ENCODE measurements at regions not wholly inside any gene's neighbourhood (a gene's known extent, or its start where the extent isn't known, plus 50 kb on each side); places are given as distances from the start of the nearest gene placed in this dataset.
"Not testable (repeated sequence)": the region's sequence is repeated elsewhere in the genome, so short reads cannot be mapped to it uniquely, and the experiment has no call there.

GRCh38 chr13:83485101-83485500 lies 397.2 kb downstream of the SLITRK1 start:
- no peak for DNase-seq (ENCODE audit: low spot score)

- DNase-seq (ENCODE audit: low spot score): no peak
Measured at GRCh38 chr13:83471011-83471410, 411.3 kb downstream of the SLITRK1 start.

DNA sequence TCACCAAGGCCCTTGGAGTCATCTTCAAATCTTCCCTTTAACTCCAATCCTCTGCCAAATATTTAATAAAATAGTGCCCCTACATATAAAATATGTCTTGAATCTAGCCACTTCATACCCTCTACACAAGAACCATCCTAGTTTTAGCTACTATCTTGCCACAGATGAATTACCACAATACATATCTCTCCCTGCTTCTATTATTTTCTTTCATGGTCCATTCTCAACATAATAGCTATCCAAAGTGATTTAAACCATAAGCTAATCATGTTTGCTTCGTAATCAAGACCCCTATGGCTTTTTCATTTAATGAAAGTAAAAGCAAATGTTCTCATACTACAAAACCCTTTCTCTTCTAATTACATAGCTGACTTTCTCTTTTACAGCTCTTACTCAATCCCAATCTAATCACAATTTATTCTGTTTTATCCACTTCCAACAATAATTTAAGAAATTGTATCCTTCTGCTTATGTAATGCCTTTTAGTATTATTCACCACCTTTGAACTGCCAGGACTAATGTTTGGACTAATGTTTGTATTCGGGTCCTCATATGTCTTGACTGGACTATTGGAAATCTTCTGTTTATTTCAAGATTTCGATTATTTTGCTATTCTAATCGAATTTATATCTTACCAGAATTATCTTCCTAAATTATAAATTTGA lies 412.0 kb downstream of the SLITRK1 start:
- DNase-seq (ENCODE audit: low spot score): no peak

DNA sequence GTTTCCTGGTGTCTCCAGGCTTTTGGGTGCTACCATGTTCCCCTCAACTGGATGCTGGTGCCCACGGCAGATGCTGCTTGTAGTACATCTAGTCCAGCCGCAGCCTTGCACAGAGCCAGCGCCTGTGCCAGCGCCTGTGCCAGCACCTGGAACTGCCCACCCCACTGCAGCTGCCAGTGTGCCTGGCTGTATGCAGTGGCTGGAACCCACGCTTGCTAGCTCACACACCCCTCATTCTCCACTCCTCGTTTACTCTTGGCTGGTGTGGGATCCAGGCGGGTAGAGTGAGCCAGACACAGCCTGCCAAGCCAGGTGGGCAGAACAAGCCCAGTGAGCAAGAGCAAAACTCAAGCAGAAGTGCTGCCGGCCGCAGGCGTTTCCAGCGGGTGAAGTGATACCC lies 428.6 kb downstream of the SLITRK1 start:
- no peak for DNase-seq (ENCODE audit: low spot score)

GRCh38 chr13:83453300-83453699 lies 429.0 kb downstream of the SLITRK1 start:
- no peak for DNase-seq (ENCODE audit: low spot score)

- DNase-seq (ENCODE audit: low spot score): no peak
Measured at GRCh38 chr13:83452292-83452950, 429.9 kb downstream of the SLITRK1 start.

GRCh38 chr13:83450591-83450990 lies 431.7 kb downstream of the SLITRK1 start:
- no peak for DNase-seq (ENCODE audit: low spot score)

- DNase-seq (ENCODE audit: low spot score): no peak
Measured at GRCh38 chr13:83449668-83450395, 432.4 kb downstream of the SLITRK1 start.

DNA sequence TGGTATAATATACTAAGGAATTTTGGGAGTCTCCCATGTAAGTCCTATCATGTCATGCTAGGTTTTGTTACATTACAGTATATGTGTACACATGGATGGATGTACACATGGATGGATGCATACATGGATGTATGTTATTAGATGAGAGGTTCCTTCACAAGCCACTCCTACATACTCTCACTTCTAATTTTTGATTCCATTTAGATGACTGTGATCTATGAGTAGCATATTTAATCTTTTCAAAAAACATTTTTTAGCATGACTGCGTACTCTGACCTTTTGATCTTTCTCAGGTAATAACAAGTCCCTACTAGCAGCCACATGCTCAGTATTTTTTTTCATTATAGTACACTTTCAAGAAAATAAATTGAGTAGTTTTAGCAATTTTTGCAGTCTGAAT lies 441.8 kb downstream of the SLITRK1 start:
- no peak for DNase-seq (ENCODE audit: low spot score)

DNA sequence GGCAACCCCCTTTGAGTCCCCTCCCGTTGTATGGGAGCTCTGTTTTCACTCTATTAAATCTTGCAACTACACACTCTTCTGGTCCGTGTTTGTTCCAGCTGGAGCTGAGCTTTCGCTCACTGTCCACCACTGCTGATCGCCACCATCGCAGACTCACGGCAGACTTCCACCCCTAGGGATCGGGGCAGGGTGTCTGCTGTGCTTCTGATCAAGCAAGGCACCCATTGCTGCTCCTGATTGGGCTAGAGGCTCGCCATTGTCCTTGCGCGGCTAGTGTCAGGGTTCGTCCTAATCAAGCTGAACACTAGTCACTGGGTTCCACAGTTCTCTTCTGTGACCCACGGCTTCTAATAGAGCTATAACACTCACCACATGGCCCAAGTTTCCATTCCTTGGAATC lies 442.8 kb downstream of the SLITRK1 start:
- DNase-seq (ENCODE audit: low spot score): not testable (repeated sequence)

DNA sequence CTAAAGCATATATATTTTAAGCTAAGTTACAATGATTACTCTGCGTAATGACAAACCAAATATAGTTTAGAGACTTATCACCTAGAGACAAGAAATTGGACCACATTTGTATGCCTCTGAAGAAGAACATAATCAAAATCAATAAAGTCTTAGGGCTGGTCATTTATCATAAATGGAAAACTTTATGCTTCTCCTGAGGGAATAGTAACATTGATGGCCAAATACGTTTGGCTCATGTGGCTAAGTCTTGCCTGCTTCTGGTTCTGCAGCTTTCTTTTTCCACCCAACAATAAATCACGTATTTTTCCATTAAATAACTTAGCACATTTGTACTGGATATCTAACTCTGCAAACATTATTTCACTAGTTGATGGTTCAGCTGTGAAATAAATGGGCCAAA lies 458.4 kb downstream of the SLITRK1 start:
- DNase-seq (ENCODE audit: low spot score): no peak

DNA sequence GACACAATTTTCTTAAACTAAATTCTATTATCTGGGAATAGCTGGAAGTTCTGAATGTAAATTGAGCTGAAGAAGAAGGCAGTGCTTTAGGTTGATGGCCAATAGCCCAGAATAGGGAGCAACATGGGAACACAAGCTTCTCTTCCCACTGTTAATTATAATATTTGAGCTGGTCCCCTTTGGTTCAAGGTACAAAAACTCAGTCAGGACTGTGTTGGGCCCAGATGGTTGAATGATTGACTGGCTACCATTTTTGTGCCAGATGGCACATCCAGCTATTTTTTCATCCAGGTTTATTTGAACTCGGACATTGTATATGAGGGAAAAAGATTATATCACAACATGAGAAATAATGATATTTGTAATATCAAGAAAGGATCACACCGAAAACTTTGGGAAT lies 458.9 kb downstream of the SLITRK1 start:
- no peak for DNase-seq (ENCODE audit: low spot score)

GRCh38 chr13:83414393-83414792 lies 467.9 kb downstream of the SLITRK1 start:
- no peak for DNase-seq (ENCODE audit: low spot score)

DNA sequence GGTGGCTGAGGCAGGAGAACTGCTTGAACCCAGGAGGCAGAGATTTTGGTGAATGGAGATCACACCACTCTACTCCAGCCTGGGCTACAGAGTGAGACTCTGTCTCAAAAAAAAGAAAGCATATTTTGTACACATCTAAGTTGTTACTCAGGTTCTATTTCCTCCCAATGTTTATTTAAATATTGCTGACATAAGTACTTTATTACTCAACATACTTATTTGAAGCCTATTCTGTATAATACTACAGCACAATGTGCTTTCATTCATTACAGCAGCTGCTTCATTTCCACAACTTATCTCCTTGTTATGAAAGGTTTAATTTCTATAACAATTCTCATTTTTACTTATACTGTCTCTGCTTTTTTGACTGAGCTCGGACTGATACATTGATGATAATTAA lies 495.7 kb downstream of the SLITRK1 start:
- DNase-seq (ENCODE audit: low spot score): no peak

GRCh38 chr13:83378908-83379307 lies 503.4 kb downstream of the SLITRK1 start:
- DNase-seq (ENCODE audit: low spot score): no peak

DNA sequence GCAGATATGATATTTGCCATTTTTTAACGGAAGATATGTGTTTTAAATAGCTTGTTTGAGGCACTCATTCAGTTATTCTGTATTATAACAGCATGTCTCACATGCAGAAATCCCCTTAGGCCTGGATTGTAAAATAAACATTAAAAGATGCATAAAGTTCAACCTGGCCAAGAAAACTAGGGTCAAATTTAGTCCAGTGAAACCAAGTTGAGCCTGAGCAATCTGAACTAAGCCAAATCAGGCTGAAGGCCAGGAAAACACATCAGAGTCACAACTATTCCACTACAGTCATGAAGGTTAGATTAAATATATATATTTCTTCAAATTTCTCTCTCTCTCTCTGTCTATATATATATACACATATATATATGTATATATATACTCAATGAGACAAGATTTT lies 504.8 kb downstream of the SLITRK1 start:
- DNase-seq (ENCODE audit: low spot score): no peak

DNA sequence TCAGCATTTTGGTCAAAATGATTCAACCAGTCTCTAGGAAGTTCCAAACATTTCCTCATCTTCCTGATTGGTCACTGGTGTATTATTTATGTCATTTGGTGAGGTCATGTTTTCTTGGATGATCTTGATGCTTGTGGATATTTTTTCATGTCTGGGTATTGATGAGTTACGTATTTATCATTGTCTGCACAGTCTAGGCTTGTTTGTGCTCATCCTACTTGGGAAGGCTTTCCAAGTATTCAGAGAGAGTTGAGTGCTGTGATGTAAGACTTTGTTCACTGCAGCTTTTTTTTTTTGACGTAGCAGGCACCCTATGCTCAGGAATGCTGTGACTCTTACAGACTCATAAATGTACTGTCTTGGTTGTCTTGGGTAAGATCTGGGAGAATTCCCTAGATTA lies 509.5 kb downstream of the SLITRK1 start:
- no peak for DNase-seq (ENCODE audit: low spot score)

DNA sequence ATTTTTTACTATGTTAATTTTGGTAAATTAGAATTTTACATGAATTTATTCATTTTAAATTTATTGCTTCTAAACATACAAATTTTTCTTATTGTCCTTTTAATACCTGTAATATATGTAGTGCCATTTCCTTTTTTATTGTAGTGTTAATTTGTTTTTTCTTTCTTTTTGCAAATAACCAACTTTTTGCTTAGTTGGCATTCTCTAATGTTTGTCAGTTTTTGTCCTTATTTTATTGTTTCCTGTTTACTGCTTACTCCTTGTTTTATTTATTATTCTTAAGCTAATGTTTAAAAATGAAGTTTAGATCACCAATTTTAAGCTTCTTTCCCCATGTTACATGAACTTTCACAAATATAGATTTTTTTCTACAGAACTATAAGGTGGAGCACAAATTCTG lies 516.6 kb downstream of the SLITRK1 start:
- no peak for DNase-seq (ENCODE audit: low spot score)

DNA sequence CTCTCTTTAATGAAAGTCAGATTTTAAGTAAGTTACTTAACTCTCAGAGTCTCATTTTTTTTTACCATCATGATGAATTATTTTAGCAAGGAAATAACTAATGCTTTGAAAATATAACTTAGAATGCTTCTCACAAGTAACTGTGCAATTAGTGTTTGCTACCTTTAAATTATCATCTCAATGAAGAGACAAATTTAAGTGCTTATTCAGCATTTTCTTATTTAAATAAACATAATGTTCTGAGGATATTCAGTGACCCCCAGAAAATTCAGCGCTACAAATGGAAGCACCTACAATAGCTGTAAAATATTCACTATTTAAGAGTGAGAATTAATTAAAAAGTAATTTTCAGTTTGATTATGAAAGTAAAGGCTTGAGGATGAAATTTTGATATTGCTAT lies 527.2 kb downstream of the SLITRK1 start:
- no peak for DNase-seq (ENCODE audit: low spot score)

GRCh38 chr13:83352391-83352790 lies 529.9 kb downstream of the SLITRK1 start:
- no peak for DNase-seq (ENCODE audit: low spot score)

- DNase-seq (ENCODE audit: low spot score): no peak
Measured at GRCh38 chr13:83350569-83350968, 531.7 kb downstream of the SLITRK1 start.

DNA sequence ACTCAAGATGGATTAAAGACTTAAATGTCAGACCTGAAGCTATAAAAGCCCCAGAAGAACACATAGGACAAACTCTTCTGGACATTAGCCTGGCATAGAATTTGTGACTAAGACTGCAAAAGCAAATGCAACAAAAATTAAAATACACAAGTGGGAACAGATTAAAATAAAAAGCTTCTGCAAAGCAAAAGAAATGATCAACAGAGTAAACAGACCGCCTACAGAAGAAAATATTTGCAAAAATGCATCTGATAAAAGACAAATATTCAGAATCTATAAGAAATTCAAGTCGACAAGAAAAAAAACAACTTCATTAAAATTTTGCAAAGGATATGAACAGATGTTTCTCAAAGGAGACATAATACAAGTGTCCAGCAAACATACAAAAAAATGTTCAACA lies 537.8 kb downstream of the SLITRK1 start:
- DNase-seq (ENCODE audit: low spot score): no peak

DNA sequence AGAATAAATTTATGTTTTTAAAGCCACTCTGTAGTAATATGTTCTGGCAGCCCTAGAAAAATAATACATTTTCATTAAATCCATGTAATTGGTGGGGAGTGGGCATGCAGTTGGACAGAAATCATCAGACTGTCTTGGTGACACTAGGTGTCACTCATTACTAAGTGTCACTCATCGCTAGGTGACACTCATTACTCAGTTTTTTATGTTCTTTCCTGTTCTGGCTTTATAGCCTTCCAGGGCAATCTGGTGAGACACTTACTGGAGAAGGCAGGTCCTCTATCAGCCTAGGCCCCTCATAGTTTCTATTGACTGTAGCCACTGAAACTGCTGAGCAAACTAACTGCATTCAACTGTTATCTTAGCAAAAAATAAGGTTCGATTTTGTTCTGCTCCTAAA lies 542.1 kb downstream of the SLITRK1 start:
- DNase-seq (ENCODE audit: low spot score): no peak

Measured in mucosa of gallbladder (tissue), 1 donor.